ENCODE measurements at regions not wholly inside any gene's neighbourhood (a gene's known extent, or its start where the extent isn't known, plus 50 kb on each side); places are given as distances from the start of the nearest gene placed in this dataset.

- no peak for TF ChIP-seq CTCF (conservative IDR thresholded peaks at IDR 0.05)
- TF ChIP-seq ZFX (IDR thresholded peaks at IDR 0.05): no peak
Measured at GRCh38 chr5:97745817-97746216, 562.8 kb upstream of the RIOK2 start.

All from C4-2B (cell line).